Lower lobe of right lung (tissue), 2 donors: ENCODE measurements at regions not wholly inside any gene's neighbourhood (a gene's known extent, or its start where the extent isn't known, plus 50 kb on each side); places are given as distances from the start of the nearest gene placed in this dataset.
"Not testable (repeated sequence)": the region's sequence is repeated elsewhere in the genome, so short reads cannot be mapped to it uniquely, and the experiment has no call there.

Source experiments
- ATAC-seq, 2 donors: fragments of 200-7000 bp; cut with Tn5 transposase; one replicate each; pipeline ENCODE4 v1.9.1; 2020 to 2022; ENCODE audit warnings: mild to moderate bottlenecking in 2 of 2, moderate library complexity in 2 of 2
- DNase-seq: peaks from one replicate; pipeline ENCODE4 v3.0.0-alpha.2; 2020
- H3K27ac ChIP-seq: fragments of 200-600 bp; one replicate; pipeline ENCODE4 v1.8.0; 2022
- H3K27me3 ChIP-seq: fragments of 200-600 bp; one replicate; pipeline ENCODE4 v1.8.0; 2022; ENCODE audit warnings: low read depth
- H3K36me3 ChIP-seq: fragments of 200-600 bp; one replicate; pipeline ENCODE4 v1.8.0; 2022; ENCODE audit warnings: mild to moderate bottlenecking
- H3K4me1 ChIP-seq: fragments of 200-600 bp; one replicate; pipeline ENCODE4 v1.8.0; 2022
- H3K4me3 ChIP-seq: fragments of 200-600 bp; one replicate; pipeline ENCODE4 v1.8.0; 2022; ENCODE audit warnings: mild to moderate bottlenecking
- H3K9me3 ChIP-seq: fragments of 200-600 bp; one replicate; pipeline ENCODE4 v1.8.0; 2022
- intact Hi-C: fragments of 100-400 bp; cut with DNase I; formaldehyde crosslinking; loops from one replicate; pipeline ENCODE4 v1.11.0; 2022
- TF ChIP-seq, protein P1 (sequence below): fragments of 200-600 bp; IDR thresholded peaks from one replicate; pipeline ENCODE4 v1.8.0; 2022; ENCODE audit warnings: antibody characterized with exemption, mild to moderate bottlenecking
- donor health status: DM: no; HTN: yes; CAD: no; lungs with severe emphysema.

DNA sequence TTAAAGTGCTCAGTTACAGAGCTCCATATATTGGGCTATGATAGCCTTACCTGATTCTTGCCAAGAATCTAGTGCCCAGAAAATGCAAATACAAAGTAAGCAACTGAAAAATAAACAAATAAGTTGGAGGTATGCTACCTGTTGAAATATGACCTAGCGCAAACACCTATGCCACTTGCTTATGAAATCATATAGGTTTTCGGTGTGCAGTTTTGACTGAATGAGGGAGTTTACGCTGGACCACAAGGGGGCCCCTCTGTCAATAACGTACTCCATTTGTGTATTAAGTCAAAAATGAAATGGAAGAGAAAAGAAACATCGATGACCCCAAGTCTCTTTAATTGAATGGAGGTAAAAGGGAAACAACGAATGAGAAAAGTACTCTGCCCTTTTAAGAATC, 84.9 kb upstream of the TRIM77 start:
- ATAC-seq (no peak), DNase-seq (no peak)
- H3K4me1 ChIP-seq, result no peaks in the 10 kb centered on the region
- intact Hi-C loops, result no loop called here
- H3K27ac ChIP-seq, result no peak overlapping the region
- TF ChIP-seq, protein P1, sequence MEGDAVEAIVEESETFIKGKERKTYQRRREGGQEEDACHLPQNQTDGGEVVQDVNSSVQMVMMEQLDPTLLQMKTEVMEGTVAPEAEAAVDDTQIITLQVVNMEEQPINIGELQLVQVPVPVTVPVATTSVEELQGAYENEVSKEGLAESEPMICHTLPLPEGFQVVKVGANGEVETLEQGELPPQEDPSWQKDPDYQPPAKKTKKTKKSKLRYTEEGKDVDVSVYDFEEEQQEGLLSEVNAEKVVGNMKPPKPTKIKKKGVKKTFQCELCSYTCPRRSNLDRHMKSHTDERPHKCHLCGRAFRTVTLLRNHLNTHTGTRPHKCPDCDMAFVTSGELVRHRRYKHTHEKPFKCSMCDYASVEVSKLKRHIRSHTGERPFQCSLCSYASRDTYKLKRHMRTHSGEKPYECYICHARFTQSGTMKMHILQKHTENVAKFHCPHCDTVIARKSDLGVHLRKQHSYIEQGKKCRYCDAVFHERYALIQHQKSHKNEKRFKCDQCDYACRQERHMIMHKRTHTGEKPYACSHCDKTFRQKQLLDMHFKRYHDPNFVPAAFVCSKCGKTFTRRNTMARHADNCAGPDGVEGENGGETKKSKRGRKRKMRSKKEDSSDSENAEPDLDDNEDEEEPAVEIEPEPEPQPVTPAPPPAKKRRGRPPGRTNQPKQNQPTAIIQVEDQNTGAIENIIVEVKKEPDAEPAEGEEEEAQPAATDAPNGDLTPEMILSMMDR, result no peak
- H3K4me3 ChIP-seq, result no peak overlapping the region
- H3K9me3 ChIP-seq, result no peaks in the 10 kb centered on the region
- H3K36me3 ChIP-seq, result no peaks in the 10 kb centered on the region
- H3K27me3 ChIP-seq, result no peaks in the 10 kb centered on the region

DNA sequence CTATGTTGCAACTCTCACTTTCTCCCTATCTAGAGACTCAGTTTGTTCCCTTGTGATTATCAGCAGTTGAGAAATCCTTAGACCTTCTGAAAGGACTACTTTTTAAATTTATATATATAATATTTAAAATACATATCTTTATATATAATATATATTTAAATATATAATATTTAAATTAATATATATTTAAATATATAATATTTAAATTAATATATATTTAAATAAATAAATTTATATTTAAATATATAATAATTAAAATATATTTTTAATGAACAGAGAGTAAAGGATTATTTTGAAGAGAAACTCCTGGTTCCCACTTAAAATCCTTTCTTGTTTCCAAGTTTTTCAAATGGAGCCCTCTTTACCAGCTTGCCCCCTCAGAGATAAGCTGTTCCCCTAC, 83.7 kb upstream of the TRIM77 start:
- H3K4me1 ChIP-seq, result no peaks in the 10 kb centered on the region
- no peaks in the 10 kb centered on the region for H3K27me3 ChIP-seq
- TF ChIP-seq, protein P1, result no peak
- no peak for ATAC-seq
- H3K4me3 ChIP-seq, result no peak overlapping the region
- DNase-seq, result no peak
- intact Hi-C loops, result no loop called here
- no peaks in the 10 kb centered on the region for H3K36me3 ChIP-seq
- H3K9me3 ChIP-seq, result no peaks in the 10 kb centered on the region
- H3K27ac ChIP-seq, result no peak overlapping the region

DNA sequence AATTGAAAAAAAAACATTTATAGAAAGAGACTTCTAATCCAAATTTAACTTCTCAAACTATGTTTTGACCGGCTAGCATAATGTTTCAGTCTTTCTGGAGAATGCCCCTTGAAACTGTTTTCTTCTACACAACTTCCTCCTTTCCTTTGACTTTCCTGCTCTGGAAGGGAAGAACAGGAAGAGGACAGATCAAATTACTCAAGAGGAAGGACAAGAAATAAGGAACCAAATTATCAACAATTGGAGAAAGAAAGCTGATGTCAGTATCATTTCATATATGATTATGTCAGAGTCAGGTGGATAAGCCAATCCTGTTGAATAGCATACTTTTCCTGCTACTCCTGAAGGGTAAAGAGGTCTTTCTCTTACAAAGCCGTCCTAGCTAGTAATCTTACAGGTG, 83.2 kb upstream of the TRIM77 start:
- H3K4me3 ChIP-seq, H3K36me3 ChIP-seq, ATAC-seq, H3K4me1 ChIP-seq, H3K9me3 ChIP-seq, DNase-seq, H3K27ac ChIP-seq, H3K27me3 ChIP-seq, intact Hi-C loops: not testable (repeated sequence)

DNA sequence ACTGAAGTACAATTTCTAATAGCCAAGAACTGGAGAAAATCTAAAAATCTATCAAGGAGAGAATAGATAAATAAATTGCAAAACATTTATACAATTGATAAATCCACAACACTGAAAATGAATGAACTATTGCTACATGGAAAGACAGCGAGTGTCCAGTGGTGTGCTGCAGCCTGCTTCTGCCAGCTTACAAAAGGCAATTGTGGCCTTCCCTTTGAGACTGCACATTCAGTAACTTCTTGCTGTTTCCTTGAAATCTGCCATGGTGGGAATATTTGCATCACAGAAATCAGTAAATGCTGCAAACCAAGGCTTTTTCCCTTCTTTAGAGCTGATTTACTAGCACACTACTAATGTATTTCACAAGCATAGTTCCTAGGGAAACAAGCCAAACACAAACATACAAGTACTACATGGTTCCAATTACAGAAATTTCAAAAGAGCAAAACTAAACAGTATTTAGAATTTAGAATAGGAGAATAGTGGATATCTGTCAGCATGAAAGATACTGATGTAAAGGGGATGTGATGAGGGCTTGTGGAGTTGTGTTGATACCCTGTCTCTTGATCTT, 76.9 kb upstream of the TRIM77 start:
- H3K27me3 ChIP-seq, result no peaks in the 10 kb centered on the region
- intact Hi-C loops, result no loop called here
- no peak overlapping the region for H3K4me3 ChIP-seq
- TF ChIP-seq, protein P1, result no peak
- H3K36me3 ChIP-seq, result no peaks in the 10 kb centered on the region
- ATAC-seq (no peak), DNase-seq (no peak)
- no peaks in the 10 kb centered on the region for H3K9me3 ChIP-seq
- H3K27ac ChIP-seq, result no peak overlapping the region
- no peaks in the 10 kb centered on the region for H3K4me1 ChIP-seq

DNA sequence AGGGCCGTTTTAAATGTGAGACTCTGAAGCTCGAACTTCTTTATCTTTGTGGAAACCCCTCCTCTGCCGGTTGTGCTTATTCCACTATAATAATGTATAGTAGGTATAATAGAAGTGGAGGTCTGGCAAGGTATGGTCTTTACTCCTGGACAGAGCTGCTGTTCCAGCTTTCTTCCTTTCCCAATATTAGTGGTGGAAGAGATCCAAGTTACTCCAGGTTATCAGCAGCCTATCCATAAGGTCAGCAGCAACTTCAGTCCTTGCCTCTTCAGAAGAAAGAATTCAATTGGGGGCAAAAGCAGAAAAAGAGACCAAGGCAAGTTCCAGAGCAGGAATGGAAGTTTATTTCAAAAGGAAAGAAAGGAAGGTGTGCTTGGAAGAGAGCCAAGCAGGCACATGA, 69.3 kb upstream of the TRIM77 start:
- H3K4me1 ChIP-seq, ATAC-seq, H3K36me3 ChIP-seq, H3K27me3 ChIP-seq, H3K27ac ChIP-seq, H3K9me3 ChIP-seq, intact Hi-C loops, DNase-seq, H3K4me3 ChIP-seq: not testable (repeated sequence)

DNA sequence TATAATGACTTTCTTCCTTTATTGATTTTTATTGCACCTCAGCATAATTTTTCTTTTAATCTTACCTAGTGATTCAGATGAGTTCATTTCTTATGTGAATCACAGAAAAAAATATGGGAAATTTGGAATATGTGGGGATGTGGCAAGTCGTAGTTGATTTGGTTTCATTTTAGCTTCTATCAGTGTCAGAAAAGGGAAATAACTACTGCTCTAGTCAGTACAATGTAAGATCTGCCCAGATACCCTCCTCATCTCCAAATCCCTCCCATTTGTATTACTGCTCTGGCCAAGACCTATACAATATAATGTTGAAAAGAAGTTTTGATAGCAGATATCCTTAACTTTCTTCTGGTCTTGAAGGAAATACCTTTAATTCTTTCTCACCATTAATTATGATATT, 61.9 kb upstream of the TRIM77 start:
- H3K4me3 ChIP-seq, DNase-seq, intact Hi-C loops, H3K27ac ChIP-seq, H3K9me3 ChIP-seq, H3K27me3 ChIP-seq, H3K36me3 ChIP-seq, ATAC-seq, H3K4me1 ChIP-seq: not testable (repeated sequence)

DNA sequence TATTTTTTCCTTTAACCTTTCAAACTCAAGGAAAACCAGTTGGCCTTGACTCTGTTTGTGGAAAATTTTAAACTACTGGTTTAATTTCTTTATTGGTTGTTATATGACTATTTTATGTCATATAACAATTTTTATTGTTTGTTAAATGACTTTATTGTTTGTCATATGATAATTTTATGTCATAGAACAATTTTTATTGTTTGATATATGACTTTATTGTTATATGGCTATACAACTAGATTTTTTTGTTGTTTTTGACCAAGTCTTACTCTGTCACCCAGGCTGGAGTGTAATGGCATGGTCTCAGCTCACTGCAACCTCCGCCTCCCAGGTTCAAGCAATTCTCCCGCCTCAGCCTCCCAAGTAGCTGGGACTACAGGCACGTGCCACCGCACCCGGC, 61.1 kb upstream of the TRIM77 start:
- H3K27me3 ChIP-seq, H3K27ac ChIP-seq, H3K36me3 ChIP-seq, H3K4me1 ChIP-seq, H3K9me3 ChIP-seq, H3K4me3 ChIP-seq, intact Hi-C loops, DNase-seq, ATAC-seq: not testable (repeated sequence)

DNA sequence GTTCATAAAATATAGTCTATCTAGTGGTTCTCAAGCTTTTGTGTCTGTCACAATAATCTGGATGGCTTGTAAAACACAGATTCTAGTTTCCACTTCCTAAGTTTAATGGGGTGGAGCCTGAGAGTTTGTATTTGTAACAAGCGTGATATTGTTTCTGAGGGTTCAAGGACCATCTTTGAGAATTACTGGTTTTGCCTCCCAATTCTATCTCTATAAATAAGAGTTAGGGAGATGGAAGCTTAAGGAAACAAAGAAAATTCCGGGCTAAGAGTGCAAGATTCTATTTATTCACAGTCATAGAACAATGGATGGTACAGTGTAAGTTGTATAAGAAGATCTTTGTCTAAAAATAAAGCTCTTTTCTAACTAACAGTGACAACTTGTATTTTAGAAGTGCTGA, 55.4 kb upstream of the TRIM77 start:
- ATAC-seq, result not testable (repeated sequence)

DNA sequence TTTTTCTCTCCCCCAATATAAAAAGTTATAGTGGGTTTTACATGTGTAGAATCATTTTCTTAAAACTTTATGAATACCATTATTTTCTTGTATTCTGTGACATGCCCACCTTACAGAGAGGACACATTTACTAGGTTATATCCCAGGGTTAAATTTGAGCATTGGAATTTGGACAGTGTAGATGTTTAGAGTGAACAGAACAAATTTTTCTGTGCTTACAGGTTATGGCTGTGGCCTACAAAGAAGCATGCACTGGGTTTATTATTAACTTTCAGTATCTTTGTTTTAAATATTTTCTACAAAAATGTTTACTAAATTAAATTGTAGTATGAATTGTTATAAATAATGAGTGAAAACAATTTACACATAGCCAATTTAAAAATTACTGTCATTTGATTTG, 51.3 kb upstream of the TRIM77 start:
- H3K36me3 ChIP-seq, H3K9me3 ChIP-seq, ATAC-seq, H3K4me3 ChIP-seq, H3K27me3 ChIP-seq, intact Hi-C loops, H3K27ac ChIP-seq, DNase-seq, H3K4me1 ChIP-seq: not testable (repeated sequence)

More for the DNA sequence above, 55.4 kb upstream of the TRIM77 start:
- H3K4me1 ChIP-seq, DNase-seq, intact Hi-C loops, H3K27me3 ChIP-seq, H3K27ac ChIP-seq, H3K36me3 ChIP-seq, H3K4me3 ChIP-seq, H3K9me3 ChIP-seq: not testable (repeated sequence)

DNA sequence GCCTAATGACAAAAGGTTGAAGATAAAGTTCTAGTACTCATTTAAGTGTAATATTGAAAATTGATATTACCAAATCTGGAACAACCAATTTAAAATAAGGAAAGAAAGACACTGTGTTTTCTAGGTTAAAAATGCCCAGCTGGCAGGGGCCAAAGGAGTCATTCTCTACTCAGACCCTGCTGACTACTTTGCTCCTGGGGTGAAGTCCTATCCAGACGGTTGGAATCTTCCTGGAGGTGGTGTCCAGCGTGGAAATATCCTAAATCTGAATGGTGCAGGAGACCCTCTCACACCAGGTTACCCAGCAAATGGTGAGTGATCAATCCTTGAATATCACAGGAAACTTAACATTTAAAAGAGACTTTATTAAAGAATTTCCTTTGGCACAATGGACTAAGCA, 50.7 kb upstream of the TRIM77 start:
- intact Hi-C loops, H3K4me1 ChIP-seq, H3K36me3 ChIP-seq, ATAC-seq, H3K4me3 ChIP-seq, H3K27me3 ChIP-seq, H3K9me3 ChIP-seq, DNase-seq, H3K27ac ChIP-seq: not testable (repeated sequence)
